NCI-H1092 treated with DMSO at 0.1 percent for 48 hours (cell line): ENCODE measurements at regions not wholly inside any gene's neighbourhood (a gene's known extent, or its start where the extent isn't known, plus 50 kb on each side); places are given as distances from the start of the nearest gene placed in this dataset.
A peak's percentile ranks its signal among the peaks of the same experiment; 100 is the strongest.
"Not testable (repeated sequence)": the region's sequence is repeated elsewhere in the genome, so short reads cannot be mapped to it uniquely, and the experiment has no call there.

Experiments
- DNase-seq: peaks from one replicate; lab custom pipeline; 2025; lab: John Stamatoyannopoulos, UW

DNA sequence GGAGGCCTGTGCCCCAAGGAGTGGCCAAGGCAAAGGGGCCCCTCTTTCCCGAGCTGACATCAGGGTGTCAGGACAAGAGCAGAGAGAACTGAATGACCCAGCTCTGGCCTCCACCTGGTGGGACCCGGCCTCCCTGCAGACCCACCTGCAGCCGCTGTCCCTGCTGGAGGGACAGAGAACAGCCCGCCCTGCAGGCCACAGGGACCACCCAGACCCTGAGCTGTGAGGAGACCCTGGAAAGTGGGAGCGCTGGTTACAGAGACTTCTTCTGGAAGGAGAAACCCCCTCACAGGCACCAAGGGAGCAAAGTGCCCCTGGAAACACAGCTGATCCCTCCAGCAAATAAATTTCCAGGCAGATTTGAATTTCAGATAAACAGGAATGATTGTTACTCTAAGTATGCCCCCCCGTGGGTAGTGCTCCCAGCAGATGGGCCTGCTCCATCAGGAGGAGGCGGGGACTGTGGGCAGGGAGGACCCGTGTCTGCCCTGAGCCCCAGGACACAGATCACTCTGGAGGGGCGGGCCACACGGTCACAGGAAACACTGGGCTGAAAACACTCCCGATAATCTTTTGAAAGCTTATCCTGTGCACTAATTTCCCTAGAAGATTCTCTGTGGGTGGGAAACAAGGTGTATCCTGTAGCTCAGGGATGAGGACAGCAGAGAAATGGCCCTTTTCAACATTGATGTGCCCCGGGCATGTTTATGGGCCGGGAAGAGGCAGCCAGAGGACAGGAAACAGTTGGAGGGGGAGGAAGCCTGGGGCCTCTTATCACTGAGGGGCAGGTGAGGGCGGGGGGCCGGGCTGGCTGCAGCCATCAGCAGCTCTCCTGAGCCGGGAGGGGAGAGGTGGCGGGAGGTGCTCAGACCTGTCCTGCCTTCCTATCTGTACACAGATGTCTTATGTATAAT is 276.0 kb downstream of the ADGRD1 start:
- no peak for DNase-seq

DNA sequence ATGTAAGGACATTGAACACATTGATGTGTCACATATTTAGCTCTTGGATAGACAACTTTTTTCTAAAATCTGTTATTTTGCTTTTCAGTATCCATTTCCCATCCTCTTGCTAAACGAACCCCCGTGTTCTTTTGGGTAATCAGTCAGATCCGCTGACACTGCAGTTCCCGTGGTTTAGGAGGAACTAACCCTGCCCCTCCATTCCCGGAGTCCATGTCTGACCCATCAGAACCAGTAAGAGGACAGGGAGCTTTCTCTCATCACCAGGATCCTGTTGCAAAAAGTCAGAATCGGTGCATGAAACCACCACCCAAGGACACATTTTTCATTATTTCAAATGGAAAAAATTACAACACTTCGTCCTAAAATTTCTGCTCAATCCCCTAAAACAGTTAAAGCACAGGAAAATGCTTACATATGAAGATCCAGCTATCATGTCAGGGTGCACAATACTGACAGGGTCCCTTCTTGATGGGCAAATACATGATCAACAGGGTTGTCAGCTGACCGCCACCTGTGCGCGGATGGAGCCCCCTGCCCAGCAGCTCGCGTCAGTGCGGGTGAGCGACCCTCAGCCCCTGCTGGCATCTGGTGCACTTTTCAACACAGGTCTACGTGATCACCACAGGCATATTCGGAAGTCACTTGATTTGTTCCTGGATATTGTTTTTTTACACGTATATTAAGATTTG is 276.8 kb downstream of the ADGRD1 start:
- no peak for DNase-seq

DNA sequence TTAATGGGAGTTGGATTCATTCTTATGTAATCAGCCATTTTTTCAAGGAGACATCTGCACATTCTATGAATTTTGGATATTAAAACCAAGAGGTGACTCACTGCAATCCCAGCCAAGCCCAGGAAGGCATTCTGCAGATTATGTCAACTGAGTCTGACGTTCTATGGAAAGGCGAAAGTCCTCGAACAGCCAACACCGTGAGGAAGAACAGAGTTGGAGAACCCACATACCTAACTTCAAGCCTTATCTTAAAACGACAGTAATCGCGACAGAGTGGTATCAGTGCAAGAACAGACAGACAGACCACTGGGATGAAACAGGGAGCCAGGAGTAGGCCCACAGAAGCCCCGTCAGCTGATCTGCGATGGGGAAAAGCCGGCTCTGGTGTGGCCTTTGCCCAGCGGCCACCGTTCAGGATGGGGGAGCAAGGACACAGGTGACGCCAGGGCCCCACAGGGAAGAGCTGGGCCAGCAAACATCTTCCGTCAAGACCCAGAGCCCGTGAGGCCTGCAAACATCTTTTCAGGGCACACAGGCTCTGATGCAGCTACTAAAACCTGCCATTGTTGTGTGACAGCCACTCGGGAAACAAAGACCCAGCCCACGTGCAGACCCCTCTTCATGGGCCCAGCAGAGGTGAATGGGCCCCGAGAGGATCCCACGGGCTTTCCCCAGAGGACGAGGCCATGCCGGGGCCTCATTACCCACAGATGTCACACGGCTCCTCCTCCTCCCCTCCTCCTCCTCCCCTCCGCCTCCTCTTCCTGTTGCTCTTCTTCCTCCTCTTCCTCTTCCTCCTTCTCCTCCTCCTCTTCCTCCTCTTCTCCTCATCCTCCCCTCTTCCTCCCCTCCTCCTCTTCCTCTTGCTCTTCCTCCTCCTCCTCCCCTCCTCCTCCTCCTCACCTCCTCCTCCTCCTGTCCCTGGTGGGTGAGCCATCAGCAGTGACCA is 277.6 kb downstream of the ADGRD1 start:
- DNase-seq, result no peak

DNA sequence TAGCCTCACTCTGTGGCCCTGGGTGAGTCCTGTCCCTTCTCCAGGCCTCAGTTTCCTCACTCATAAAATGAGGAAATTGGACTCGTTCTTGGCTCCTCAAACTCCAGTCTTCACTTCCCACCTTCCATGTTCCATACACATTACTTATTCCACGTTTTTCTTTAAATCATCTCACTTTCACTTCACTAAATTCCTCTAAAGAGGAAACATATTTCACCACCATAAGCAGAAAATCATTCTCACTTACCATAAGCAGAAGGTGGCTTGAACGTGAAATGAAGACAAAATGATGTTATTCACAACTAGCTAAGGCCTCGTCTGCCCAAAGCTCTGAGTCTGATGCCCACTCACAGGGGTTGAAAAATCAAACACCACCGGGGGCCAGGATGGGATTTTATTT is 278.3 kb downstream of the ADGRD1 start:
- no peak for DNase-seq

GRCh38 chr12:131232872-131233271 is 279.2 kb downstream of the ADGRD1 start:
- not testable (repeated sequence) for DNase-seq

- not testable (repeated sequence) for DNase-seq
Measured at GRCh38 chr12:131233850-131234789, 280.4 kb downstream of the ADGRD1 start.

- not testable (repeated sequence) for DNase-seq
Measured at GRCh38 chr12:131234841-131235271, 281.1 kb downstream of the ADGRD1 start.

DNA sequence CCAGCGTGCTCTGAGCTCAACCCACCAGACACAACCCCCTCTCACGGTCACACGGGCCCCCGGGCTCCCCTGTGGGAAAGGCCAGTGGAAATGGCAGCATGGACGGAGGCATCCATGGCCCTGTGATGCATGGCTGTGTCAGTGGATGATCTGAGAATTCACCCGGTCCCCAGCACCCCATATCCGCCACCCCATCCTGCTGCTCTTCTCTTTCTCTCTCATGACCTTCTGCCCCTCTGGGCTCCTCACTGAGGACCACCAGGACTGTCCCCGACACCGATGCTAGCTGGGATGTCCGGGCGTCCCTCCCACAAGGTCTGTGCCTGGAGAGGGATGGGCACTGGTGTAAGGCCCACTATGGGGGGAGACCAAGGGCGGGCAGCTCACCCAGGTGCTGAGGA is 282.2 kb downstream of the ADGRD1 start:
- no peak for DNase-seq

GRCh38 chr12:131239384-131240094 is 285.8 kb downstream of the ADGRD1 start:
- DNase-seq, result no peak

- no peak for DNase-seq
Measured at GRCh38 chr12:131241517-131241916, 287.8 kb downstream of the ADGRD1 start.

GRCh38 chr12:131242741-131243496 is 289.2 kb downstream of the ADGRD1 start:
- peak; percentile 19 for DNase-seq

GRCh38 chr12:131244157-131244688 is 290.5 kb downstream of the ADGRD1 start:
- peak; percentile 30 for DNase-seq

GRCh38 chr12:131245161-131245560 is 291.5 kb downstream of the ADGRD1 start:
- not testable (repeated sequence) for DNase-seq

DNA sequence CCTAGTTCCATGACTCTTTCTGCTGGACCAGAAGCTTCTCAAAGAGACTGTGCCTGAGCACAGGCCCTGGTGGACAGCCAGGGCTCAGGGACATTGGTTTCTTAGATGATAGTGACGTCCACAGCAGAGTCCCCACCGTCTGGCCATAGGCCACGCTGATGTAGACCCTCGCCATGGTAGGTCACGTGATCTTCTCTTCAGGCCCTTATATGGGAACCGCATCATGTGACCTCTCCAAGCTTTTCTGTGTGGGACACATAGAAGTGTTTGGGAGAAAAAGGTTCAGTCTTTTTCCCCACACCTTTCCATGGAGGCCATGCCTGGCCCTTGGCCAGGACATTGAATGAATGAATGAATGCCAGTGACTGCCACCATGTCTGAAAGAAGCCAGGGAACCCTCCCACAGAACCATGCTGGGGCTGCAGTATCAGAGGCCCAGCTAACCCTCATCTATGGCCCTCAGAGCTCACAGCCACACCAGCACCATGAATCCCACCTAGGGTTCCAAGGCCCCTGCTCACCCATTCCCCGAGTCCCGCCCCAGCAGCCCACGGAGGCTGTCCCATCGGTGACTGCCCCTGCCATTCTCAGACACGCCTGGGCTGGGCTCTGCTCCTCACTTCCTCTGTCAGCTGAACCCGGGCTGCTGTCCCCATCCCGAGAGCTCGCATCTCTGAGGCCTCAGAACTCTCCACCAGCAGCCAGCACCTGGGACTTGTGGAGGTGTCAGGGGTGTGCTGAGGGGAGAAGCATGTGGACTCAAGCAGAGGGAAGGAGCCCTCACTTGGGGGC is 292.1 kb downstream of the ADGRD1 start:
- DNase-seq, result no peak

DNA sequence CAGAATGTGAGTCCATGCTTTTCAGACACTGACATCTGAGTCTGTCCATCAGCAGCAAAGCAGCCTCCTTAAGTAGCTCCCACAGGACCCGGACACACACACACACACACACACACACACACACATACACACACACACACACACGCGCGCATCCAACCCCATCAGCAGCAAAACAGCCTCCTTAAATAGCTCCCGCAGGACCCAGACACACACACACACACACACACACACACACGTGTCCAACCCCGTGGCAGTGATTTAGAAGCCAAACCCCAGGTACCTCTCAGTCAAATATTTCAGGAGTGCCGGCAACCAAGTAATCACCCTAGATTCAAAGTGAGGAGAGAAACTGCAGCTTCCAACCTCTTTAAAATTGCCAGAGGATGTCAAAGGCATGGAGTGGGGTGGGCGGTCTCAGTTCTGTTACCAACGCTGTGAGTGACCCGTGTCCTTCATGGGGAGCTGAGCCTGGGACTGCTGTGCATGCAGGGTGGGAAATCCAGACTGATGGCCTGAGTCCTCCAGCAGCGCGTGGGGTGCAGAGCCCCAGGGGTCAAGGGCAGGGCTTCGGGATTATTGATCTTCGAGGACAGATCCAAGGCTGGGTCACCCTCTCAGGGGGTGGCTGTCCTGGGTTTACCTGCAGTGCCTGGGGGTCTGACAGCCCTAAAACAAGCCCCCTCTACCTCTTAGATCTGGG is 293.5 kb downstream of the ADGRD1 start:
- DNase-seq, result not testable (repeated sequence)

DNA sequence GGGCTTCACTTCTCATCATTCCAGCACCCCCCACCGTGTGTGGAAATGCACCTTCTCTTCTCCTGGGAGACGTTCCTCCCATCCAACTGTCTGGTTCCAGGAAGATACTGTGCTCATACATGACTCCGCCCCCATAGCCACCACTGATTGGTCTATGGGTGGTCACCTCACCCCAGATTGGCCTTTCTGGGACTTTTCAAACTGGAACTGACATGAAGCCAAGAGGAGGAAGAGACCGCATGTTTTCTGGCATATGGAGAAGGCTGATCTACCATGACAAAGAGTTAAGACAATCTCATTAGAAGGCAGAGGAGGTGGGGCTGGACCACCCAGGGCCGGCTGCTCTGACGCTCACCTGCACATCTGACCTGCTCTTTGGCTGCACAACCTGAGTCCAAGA is 294.2 kb downstream of the ADGRD1 start:
- not testable (repeated sequence) for DNase-seq

DNA sequence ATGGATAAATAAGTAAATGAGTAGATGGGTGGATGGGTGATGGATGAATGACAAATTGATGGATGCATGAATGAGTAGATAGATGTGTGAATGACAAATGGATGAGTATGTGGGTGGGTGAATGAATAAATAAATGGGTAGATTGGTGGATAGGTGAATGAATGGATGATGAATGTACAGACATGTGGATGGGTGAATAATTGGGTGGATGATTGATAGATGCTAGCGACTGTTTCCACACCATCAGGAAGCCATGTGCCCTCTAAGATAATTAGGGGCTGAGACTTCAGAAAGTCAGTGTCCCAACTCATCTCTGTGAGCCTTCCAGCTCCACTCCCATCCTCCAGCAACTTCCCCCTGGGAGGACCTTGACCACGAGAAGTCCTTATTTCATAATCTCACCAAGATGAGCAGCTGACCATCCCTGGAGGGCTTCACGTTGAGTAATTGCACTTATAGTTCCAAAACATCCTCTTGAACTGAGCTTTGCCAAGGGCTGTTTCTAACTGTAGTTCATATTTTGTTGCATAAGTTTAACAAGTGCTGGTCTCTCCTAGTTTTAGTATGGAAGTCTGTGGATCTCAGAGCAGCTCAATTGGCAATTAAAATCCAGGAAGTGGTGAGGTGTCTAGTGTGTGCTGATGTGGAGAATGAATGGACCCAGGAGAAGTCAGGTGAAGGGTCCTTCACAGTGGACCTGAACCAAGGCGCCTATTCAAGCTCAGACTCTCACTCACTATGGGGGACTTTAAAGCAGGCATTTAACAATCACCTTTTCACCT is 295.7 kb downstream of the ADGRD1 start:
- DNase-seq, result no peak
